GM23248 (cell line): ENCODE measurements at regions not wholly inside any gene's neighbourhood (a gene's known extent, or its start where the extent isn't known, plus 50 kb on each side); places are given as distances from the start of the nearest gene placed in this dataset.

Experiments
- EZH2 ChIP-seq: fragments of 200-600 bp; sonication (generic); IDR thresholded peaks from 2 replicates; pipeline ENCODE4 v1.6.1; 2018; ENCODE audit warnings: antibody characterized with exemption, mild to moderate bottlenecking; ENCODE audit not compliant: insufficient read depth, poor library complexity, severe bottlenecking
- EZH2phosphoT487 ChIP-seq: fragments of 200-600 bp; sonication (generic); IDR thresholded peaks from 2 replicates; pipeline ENCODE4 v1.6.1; 2018; ENCODE audit warnings: antibody characterized with exemption, moderate library complexity, mild to moderate bottlenecking, low read depth; ENCODE audit not compliant: insufficient read depth

DNA sequence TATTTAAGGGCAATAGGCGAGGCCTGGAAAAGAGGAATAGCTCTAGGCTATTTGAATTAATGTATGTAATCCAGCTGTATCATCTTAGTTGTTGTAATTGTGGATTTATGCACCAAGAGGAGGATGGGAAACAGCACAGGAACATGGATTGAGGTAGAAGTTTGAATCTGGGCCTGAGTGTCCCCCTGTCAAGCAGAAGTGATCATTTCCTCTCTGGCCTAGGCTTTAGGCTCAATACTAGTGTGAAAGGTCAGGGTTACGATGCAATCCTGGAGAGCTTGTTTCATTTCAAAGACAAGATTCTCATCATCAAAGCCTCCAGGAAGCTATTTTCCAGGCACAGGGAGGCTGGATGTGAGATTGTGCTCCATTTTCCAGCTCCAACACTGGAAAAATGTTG, 77.9 kb upstream of the HSD17B12 start:
- TF ChIP-seq EZH2 (no peak), EZH2phosphoT487 (no peak)
